HEK293 (cell line): ENCODE measurements at regions not wholly inside any gene's neighbourhood (a gene's known extent, or its start where the extent isn't known, plus 50 kb on each side); places are given as distances from the start of the nearest gene placed in this dataset.

Source experiments
- CTCF ChIA-PET: fragments of 350-600 bp; formaldehyde crosslinking; extraction: SDS; loops from one replicate; lab custom pipeline; 2021; ENCODE audit warnings: antibody characterized with exemption; lab: Yijun Ruan, JAX
- POLR2A ChIA-PET: fragments of 300-600 bp; formaldehyde crosslinking; extraction: SDS; loops from one replicate; lab custom pipeline; 2020; ENCODE audit warnings: antibody characterized with exemption, inconsistent platforms; lab: Yijun Ruan, JAX
- H3K27ac ChIP-seq: fragments of 200-500 bp; sonication (Bioruptor generic); 2 replicates; pipeline ENCODE4 v1.5.1; 2014; ENCODE audit warnings: low read depth, low read length, control low read depth, inconsistent platforms; ENCODE audit errors: extremely low read depth
- H3K36me3 ChIP-seq, 2 experiments: fragments of 200-500 bp in 1 of 2; sonication (Bioruptor generic) in 1 of 2; 1 replicate in 1 of 2; 2 replicates in 1 of 2; pipeline ENCODE4 v1.5.1; 2014 to 2017; ENCODE audit warnings: inconsistent platforms in 2 of 2, low read length in 2 of 2; ENCODE audit not compliant: control insufficient read depth in 2 of 2, insufficient read depth in 1 of 2
- H3K4me1 ChIP-seq: fragments of 200-500 bp; sonication (Bioruptor generic); 2 replicates; pipeline ENCODE4 v1.5.1; 2014; ENCODE audit warnings: mild to moderate bottlenecking, low read length, inconsistent platforms; ENCODE audit not compliant: control insufficient read depth, insufficient read depth
- H3K4me3 ChIP-seq: 2 replicates; pipeline ENCODE4 v1.5.1; 2011; ENCODE audit warnings: low read depth, mild to moderate bottlenecking, control low read depth, low read length, moderate library complexity
- H3K9me3 ChIP-seq: fragments of 200-500 bp; sonication (Bioruptor generic); 2 replicates; pipeline ENCODE4 v1.5.1; 2014; ENCODE audit warnings: low read depth, low read length, inconsistent platforms; ENCODE audit not compliant: control insufficient read depth, insufficient read depth
- BCL6B ChIP-seq: fragments of 450-650 bp; formaldehyde crosslinking; IDR thresholded peaks from 2 replicates; pipeline ENCODE4 v1.5.1; 2017; ENCODE audit warnings: missing biosample characterization, missing genetic modification characterization
- HOXD13 ChIP-seq: sonication (generic); formaldehyde crosslinking; IDR thresholded peaks from 2 replicates; pipeline ENCODE4 v1.8.0; 2022; ENCODE audit warnings: missing genetic modification reagents, borderline replicate concordance
- IKZF3 ChIP-seq: fragments of 450-650 bp; IDR thresholded peaks from 2 replicates; pipeline ENCODE4 v1.5.0; 2018; ENCODE audit warnings: missing biosample characterization, mild to moderate bottlenecking, missing genetic modification characterization, moderate library complexity
- SCRT1 ChIP-seq: fragments of 450-650 bp; formaldehyde crosslinking; IDR thresholded peaks from 2 replicates; pipeline ENCODE4 v1.5.1; 2016; ENCODE audit warnings: missing biosample characterization, missing genetic modification characterization, borderline replicate concordance
- YY2 ChIP-seq: fragments of 450-650 bp; formaldehyde crosslinking; IDR thresholded peaks from 2 replicates; pipeline ENCODE4 v1.5.1; 2016; ENCODE audit warnings: missing biosample characterization, missing genetic modification characterization
- ZBTB20 ChIP-seq: fragments of 450-650 bp; formaldehyde crosslinking; IDR thresholded peaks from 2 replicates; pipeline ENCODE4 v1.5.1; 2016; ENCODE audit warnings: missing biosample characterization, missing genetic modification characterization
- ZBTB48 ChIP-seq: fragments of 450-650 bp; formaldehyde crosslinking; IDR thresholded peaks from 2 replicates; pipeline ENCODE4 v1.5.1; 2016; ENCODE audit warnings: missing biosample characterization, missing genetic modification characterization
- ZNF133 ChIP-seq: fragments of 450-650 bp; formaldehyde crosslinking; IDR thresholded peaks from 2 replicates; pipeline ENCODE4 v1.5.1; 2016; ENCODE audit warnings: missing biosample characterization, missing genetic modification characterization
- ZNF223 ChIP-seq: fragments of 450-650 bp; formaldehyde crosslinking; IDR thresholded peaks from 2 replicates; pipeline ENCODE4 v1.5.1; 2016; ENCODE audit warnings: missing biosample characterization, missing genetic modification characterization
- ZNF266 ChIP-seq: fragments of 450-650 bp; formaldehyde crosslinking; IDR thresholded peaks from 2 replicates; pipeline ENCODE4 v1.5.1; 2016; ENCODE audit warnings: missing biosample characterization, missing genetic modification characterization, low read depth
- ZNF311 ChIP-seq: fragments of 450-650 bp; formaldehyde crosslinking; IDR thresholded peaks from 2 replicates; pipeline ENCODE4 v1.5.1; 2017; ENCODE audit warnings: missing biosample characterization, missing genetic modification characterization, borderline replicate concordance
- ZNF354C ChIP-seq: fragments of 450-650 bp; formaldehyde crosslinking; IDR thresholded peaks from 2 replicates; pipeline ENCODE4 v1.5.1; 2016; ENCODE audit warnings: missing biosample characterization, missing genetic modification characterization, low read depth, borderline replicate concordance
- ZNF37A ChIP-seq: fragments of 450-650 bp; IDR thresholded peaks from 2 replicates; pipeline ENCODE4 v1.5.1; 2018; ENCODE audit warnings: missing biosample characterization, missing genetic modification characterization
- ZNF518A ChIP-seq: fragments of 450-650 bp; formaldehyde crosslinking; conservative IDR thresholded peaks from 2 replicates; pipeline ENCODE4 v1.5.1; 2016; ENCODE audit warnings: low read depth, missing biosample characterization, missing genetic modification characterization
- ZNF521 ChIP-seq: fragments of 450-650 bp; formaldehyde crosslinking; IDR thresholded peaks from 2 replicates; pipeline ENCODE4 v1.5.1; 2017; ENCODE audit warnings: missing biosample characterization, mild to moderate bottlenecking, missing genetic modification characterization
- ZNF580 ChIP-seq: fragments of 450-650 bp; formaldehyde crosslinking; IDR thresholded peaks from 2 replicates; pipeline ENCODE4 v1.5.1; 2016; ENCODE audit warnings: missing biosample characterization, missing genetic modification characterization
- ZNF596 ChIP-seq: fragments of 450-650 bp; IDR thresholded peaks from 2 replicates; pipeline ENCODE4 v1.5.0; 2018; ENCODE audit warnings: missing biosample characterization, mild to moderate bottlenecking, missing genetic modification characterization, moderate library complexity
- ZNF626 ChIP-seq: fragments of 450-650 bp; sonication (Bioruptor Pico); formaldehyde crosslinking; IDR thresholded peaks from 2 replicates; pipeline ENCODE4 v1.5.1; 2018; ENCODE audit warnings: missing biosample characterization, missing genetic modification characterization, inconsistent platforms
- ZNF654 ChIP-seq: fragments of 450-650 bp; formaldehyde crosslinking; IDR thresholded peaks from 2 replicates; pipeline ENCODE4 v1.5.1; 2016; ENCODE audit warnings: low read depth, missing biosample characterization, missing genetic modification characterization
- ZNF658 ChIP-seq: fragments of 450-650 bp; formaldehyde crosslinking; IDR thresholded peaks from 2 replicates; pipeline ENCODE4; 2016; ENCODE audit warnings: missing biosample characterization, missing genetic modification characterization
- ZNF670 ChIP-seq: fragments of 450-650 bp; formaldehyde crosslinking; IDR thresholded peaks from 2 replicates; pipeline ENCODE4 v1.5.1; 2016; ENCODE audit warnings: missing biosample characterization, missing genetic modification characterization, low read depth
- ZNF701 ChIP-seq: fragments of 450-650 bp; formaldehyde crosslinking; IDR thresholded peaks from 2 replicates; pipeline ENCODE4 v1.5.1; 2016; ENCODE audit warnings: missing biosample characterization, missing genetic modification characterization
- ZNF707 ChIP-seq: fragments of 450-650 bp; formaldehyde crosslinking; IDR thresholded peaks from 2 replicates; pipeline ENCODE4 v1.5.1; 2016; ENCODE audit warnings: missing biosample characterization, missing genetic modification characterization
- ZNF747 ChIP-seq: fragments of 450-650 bp; formaldehyde crosslinking; IDR thresholded peaks from 2 replicates; pipeline ENCODE4 v1.5.1; 2016; ENCODE audit warnings: missing biosample characterization, missing genetic modification characterization
- ZNF768 ChIP-seq: fragments of 450-650 bp; formaldehyde crosslinking; IDR thresholded peaks from 2 replicates; pipeline ENCODE4 v1.5.1; 2018; ENCODE audit warnings: missing biosample characterization, mild to moderate bottlenecking, missing genetic modification characterization
- ZSCAN16 ChIP-seq: fragments of 450-650 bp; formaldehyde crosslinking; IDR thresholded peaks from 2 replicates; pipeline ENCODE4 v1.5.1; 2016; ENCODE audit warnings: missing biosample characterization, missing genetic modification characterization
- TF ChIP-seq, protein P1 (sequence below): fragments of 450-650 bp; formaldehyde crosslinking; IDR thresholded peaks from 2 replicates; pipeline ENCODE4 v1.5.1; 2016; ENCODE audit warnings: missing biosample characterization, missing genetic modification characterization

DNA sequence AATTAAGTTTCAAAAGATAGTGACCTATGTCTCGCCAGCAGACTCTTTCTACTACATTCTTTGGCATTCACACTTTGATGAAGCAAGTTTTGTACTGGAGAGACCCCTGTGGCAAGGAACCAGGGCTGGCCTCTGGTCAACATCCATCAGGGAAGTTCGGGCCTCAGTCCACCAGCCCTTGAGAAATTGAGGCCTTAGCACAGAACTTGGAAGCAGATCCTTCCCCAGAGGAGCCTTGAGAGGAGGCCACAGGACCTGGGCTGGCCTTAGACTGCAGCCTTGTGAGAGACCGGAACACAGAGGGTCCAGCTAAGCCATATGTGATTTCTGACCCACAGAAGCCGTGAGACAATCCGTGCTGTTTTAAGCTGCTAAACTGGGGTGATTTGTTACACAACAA lies 317.9 kb downstream of the ZSWIM6 start:
- no peaks in the 10 kb centered on the region for H3K4me1 ChIP-seq
- no peaks in the 10 kb centered on the region for H3K9me3 ChIP-seq
- no peaks in the 10 kb centered on the region for H3K36me3 ChIP-seq
- CTCF ChIA-PET: interaction anchor here (2.9 kb wide), 1 partner anchor 9 kb away, joined by 9 read pairs; no protein-coding TSS in a partner anchor
- H3K4me3 ChIP-seq: no peak overlapping the region
- TF ChIP-seq ZNF311 (tag by site-specific recombination): no peak
- TF ChIP-seq ZNF626: no peak
- no peak for TF ChIP-seq ZNF707 (tag by site-specific recombination)
- no peak for TF ChIP-seq ZBTB20
- TF ChIP-seq ZNF768 (tag by site-specific recombination): no peak
- TF ChIP-seq, all 188 proteins: peak for 0
- H3K27ac ChIP-seq: no peak overlapping the region
- POLR2A ChIA-PET: no interaction called here

DNA sequence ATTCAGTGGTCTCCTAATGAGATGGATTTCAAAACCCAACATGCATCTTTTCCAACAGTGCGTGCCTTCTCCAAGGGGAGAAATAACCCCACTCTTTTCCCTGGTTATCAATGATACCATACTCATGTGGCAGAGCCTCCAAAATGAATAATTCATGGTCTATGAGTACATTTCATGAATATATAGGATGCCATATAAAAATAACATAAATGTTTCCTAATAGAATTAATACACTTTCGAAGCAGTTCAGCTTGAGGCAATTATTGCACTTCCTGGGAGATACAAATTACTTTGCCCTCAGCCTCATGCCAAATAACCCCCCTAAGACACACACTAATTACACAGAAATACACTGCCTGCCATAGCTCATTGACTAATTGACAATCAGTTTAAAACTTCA lies 318.6 kb downstream of the ZSWIM6 start:
- TF ChIP-seq SCRT1 (tag by site-specific recombination) (no peak), ZSCAN16 (tag by site-specific recombination) (no peak), ZNF654 (tag by site-specific recombination) (no peak), ZNF223 (tag by site-specific recombination) (no peak), ZNF521 (tag by site-specific recombination) (no peak), ZNF596 (tag by site-specific recombination) (no peak), BCL6B (tag by site-specific recombination) (no peak), ZNF133 (tag by site-specific recombination) (no peak), ZNF670 (tag by site-specific recombination) (no peak), ZBTB48 (tag by site-specific recombination) (no peak), IKZF3 (tag by site-specific recombination) (no peak), YY2 (tag by site-specific recombination) (no peak), ZNF266 (tag by site-specific recombination) (no peak), ZNF626 (no peak), ZNF37A (tag by site-specific recombination) (no peak)
- TF ChIP-seq, protein P1, sequence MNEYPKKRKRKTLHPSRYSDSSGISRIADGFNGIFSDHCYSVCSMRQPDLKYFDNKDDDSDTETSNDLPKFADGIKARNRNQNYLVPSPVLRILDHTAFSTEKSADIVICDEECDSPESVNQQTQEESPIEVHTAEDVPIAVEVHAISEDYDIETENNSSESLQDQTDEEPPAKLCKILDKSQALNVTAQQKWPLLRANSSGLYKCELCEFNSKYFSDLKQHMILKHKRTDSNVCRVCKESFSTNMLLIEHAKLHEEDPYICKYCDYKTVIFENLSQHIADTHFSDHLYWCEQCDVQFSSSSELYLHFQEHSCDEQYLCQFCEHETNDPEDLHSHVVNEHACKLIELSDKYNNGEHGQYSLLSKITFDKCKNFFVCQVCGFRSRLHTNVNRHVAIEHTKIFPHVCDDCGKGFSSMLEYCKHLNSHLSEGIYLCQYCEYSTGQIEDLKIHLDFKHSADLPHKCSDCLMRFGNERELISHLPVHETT (tag by site-specific recombination): no peak
- ChIA-PET CTCF (interaction anchor here (0.7 to 2.9 kb wide), 2 partner anchors 8 to 10 kb away, joined by 3 to 9 read pairs; no protein-coding TSS in a partner anchor), POLR2A (no interaction called here)
- H3K27ac ChIP-seq: no peak overlapping the region
- no peak overlapping the region for H3K4me3 ChIP-seq
- H3K9me3 ChIP-seq: no peaks in the 10 kb centered on the region
- no peaks in the 10 kb centered on the region for H3K36me3 ChIP-seq
- H3K4me1 ChIP-seq: no peaks in the 10 kb centered on the region

DNA sequence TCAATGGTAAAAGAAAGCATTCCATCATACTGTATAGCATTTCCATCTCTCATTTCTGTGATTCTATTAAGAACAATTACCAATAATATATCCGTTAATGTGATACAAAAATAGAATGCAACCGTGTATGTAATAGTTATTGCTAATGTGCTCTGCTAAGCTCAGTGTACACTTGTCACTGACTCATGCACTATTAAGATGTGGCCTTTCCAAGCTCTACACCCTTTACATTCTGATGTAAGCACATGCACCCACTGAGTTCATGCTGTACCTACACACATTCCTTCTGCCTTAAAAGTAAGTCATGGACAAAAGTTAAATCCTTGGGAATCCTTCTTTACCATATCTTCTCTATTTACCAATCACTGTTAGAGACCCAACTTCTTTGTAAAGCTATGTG lies 319.1 kb downstream of the ZSWIM6 start:
- no peaks in the 10 kb centered on the region for H3K4me1 ChIP-seq
- CTCF ChIA-PET: interaction anchor here (0.6 to 2.9 kb wide), 3 partner anchors 8 to 376 kb away, joined by 3 to 9 read pairs (median 3); no protein-coding TSS in a partner anchor
- POLR2A ChIA-PET: no interaction called here
- H3K36me3 ChIP-seq: no peaks in the 10 kb centered on the region
- H3K9me3 ChIP-seq: no peaks in the 10 kb centered on the region
- no peak overlapping the region for H3K4me3 ChIP-seq
- H3K27ac ChIP-seq: no peak overlapping the region
- TF ChIP-seq ZNF580 (tag by site-specific recombination) (no peak), ZNF518A (no peak), ZNF354C (tag by site-specific recombination) (no peak), ZNF701 (tag by site-specific recombination) (no peak), HOXD13 (CRISPR knock-in tag) (no peak), ZNF658 (tag by site-specific recombination) (no peak), ZNF747 (tag by site-specific recombination) (no peak)
